CD8-positive, alpha-beta memory T cell (primary cell): ENCODE measurements at regions not wholly inside any gene's neighbourhood (a gene's known extent, or its start where the extent isn't known, plus 50 kb on each side); places are given as distances from the start of the nearest gene placed in this dataset.
"Not testable (repeated sequence)": the region's sequence is repeated elsewhere in the genome, so short reads cannot be mapped to it uniquely, and the experiment has no call there.

Source experiments
- CTCF ChIA-PET: fragments of 350-600 bp; sonication (Branson Sonifier 250); formaldehyde crosslinking; loops from one replicate; lab custom pipeline; 2021; ENCODE audit warnings: antibody characterized with exemption; lab: Charles Lee
- POLR2A ChIA-PET: fragments of 350-600 bp; sonication (Branson Sonifier 250); formaldehyde crosslinking; loops from one replicate; lab custom pipeline; 2021; ENCODE audit warnings: antibody characterized with exemption; lab: Charles Lee
- DNase-seq, 5 donors: peaks; one replicate each; pipeline versions ENCODE4 v3.0.0 to v3.0.0-alpha.2; 2020 to 2022; ENCODE audit warnings: mixed read lengths in 1 of 5
- H3K27ac ChIP-seq: one replicate; pipeline ENCODE4 v1.7.0; 2013; ENCODE audit warnings: low read depth, mild to moderate bottlenecking, low read length, moderate library complexity
- H3K27me3 ChIP-seq: 2 replicates; pipeline ENCODE4 v1.7.0; 2013; ENCODE audit warnings: low read length, mild to moderate bottlenecking; ENCODE audit not compliant: insufficient read depth, poor library complexity, severe bottlenecking
- H3K36me3 ChIP-seq: 2 replicates; pipeline ENCODE4 v1.7.0; 2013; ENCODE audit warnings: mild to moderate bottlenecking, low read length, moderate library complexity; ENCODE audit not compliant: insufficient read depth
- H3K4me1 ChIP-seq: 2 replicates; pipeline ENCODE4 v1.7.0; 2013; ENCODE audit warnings: mild to moderate bottlenecking, low read length, moderate library complexity; ENCODE audit not compliant: insufficient read depth
- H3K4me3 ChIP-seq: 2 replicates; pipeline ENCODE4 v1.7.0; 2013; ENCODE audit warnings: mild to moderate bottlenecking, low read length
- H3K9me3 ChIP-seq: 2 replicates; pipeline ENCODE4 v1.7.0; 2013; ENCODE audit warnings: mild to moderate bottlenecking, low read length
- H3K27ac Mint-ChIP-seq, 8 donors: one replicate each; pipeline ENCODE4 v1.8.0; 2020 to 2021; ENCODE audit warnings: mixed read lengths in 8 of 8, mild to moderate bottlenecking in 6 of 8, inconsistent platforms in 3 of 8, moderate library complexity in 3 of 8
- H3K27me3 Mint-ChIP-seq, 2 donors: one replicate each; pipeline ENCODE4 v1.8.0; 2020 to 2021; ENCODE audit warnings: mixed read lengths in 2 of 2, mild to moderate bottlenecking in 1 of 2, moderate library complexity in 1 of 2
- H3K36me3 Mint-ChIP-seq, 3 donors: one replicate each; pipeline ENCODE4 v1.8.0; 2020 to 2021; ENCODE audit warnings: mixed read lengths in 3 of 3, inconsistent platforms in 1 of 3, mild to moderate bottlenecking in 1 of 3
- H3K4me1 Mint-ChIP-seq, 3 donors: one replicate each; pipeline ENCODE4 v1.8.0; 2020 to 2021; ENCODE audit warnings: mixed read lengths in 3 of 3, inconsistent platforms in 1 of 3, mild to moderate bottlenecking in 1 of 3
- H3K4me3 Mint-ChIP-seq, 7 donors: one replicate each; pipeline ENCODE4 v1.8.0; 2020 to 2021; ENCODE audit warnings: mixed read lengths in 7 of 7, mild to moderate bottlenecking in 6 of 7, moderate library complexity in 4 of 7, inconsistent platforms in 2 of 7
- H3K9me3 Mint-ChIP-seq, 5 donors: one replicate each; pipeline ENCODE4 v1.8.0; 2020 to 2022; ENCODE audit warnings: mixed read lengths in 5 of 5, mild to moderate bottlenecking in 3 of 5, moderate library complexity in 2 of 5, inconsistent platforms in 1 of 5

DNA sequence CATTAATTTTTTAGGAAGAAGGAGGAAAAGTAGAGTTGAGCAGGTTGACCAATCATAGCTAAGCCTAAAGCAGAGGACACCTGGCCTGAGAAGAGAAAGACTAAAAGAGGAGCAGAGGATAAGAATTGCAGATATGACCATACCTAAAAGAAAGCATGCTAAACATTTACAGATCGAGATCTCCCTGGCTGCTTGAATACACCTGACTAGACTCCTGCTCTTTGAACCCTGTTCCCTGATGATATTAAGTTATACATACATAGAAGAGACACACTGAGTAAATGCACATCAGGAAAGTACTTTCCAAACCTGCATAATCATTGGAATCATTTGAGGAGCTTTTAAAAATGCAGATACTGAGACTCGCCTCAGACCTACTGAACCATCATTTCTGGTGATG lies 232.3 kb upstream of the ELL2 start:
- peaks cover 7 to 21% of the 10 kb centered on the region in 2 donors for H3K27me3 Mint-ChIP-seq
- Histone ChIP-seq H3K27me3 (no peaks in the 10 kb centered on the region), H3K36me3 (no peaks in the 10 kb centered on the region), H3K27ac (no peak overlapping the region), H3K4me3 (no peak overlapping the region), H3K4me1 (no peaks in the 10 kb centered on the region), H3K9me3 (no peaks in the 10 kb centered on the region)
- no peak overlapping the region for H3K4me3 Mint-ChIP-seq
- ChIA-PET POLR2A (no interaction called here), CTCF (no interaction called here)
- no peak overlapping the region for H3K27ac Mint-ChIP-seq
- no peaks in the 10 kb centered on the region for H3K36me3 Mint-ChIP-seq
- H3K9me3 Mint-ChIP-seq: no peaks in the 10 kb centered on the region
- no peak for DNase-seq
- H3K4me1 Mint-ChIP-seq: peaks cover 0 to 6% (median 2%) of the 10 kb centered on the region in 3 donors

DNA sequence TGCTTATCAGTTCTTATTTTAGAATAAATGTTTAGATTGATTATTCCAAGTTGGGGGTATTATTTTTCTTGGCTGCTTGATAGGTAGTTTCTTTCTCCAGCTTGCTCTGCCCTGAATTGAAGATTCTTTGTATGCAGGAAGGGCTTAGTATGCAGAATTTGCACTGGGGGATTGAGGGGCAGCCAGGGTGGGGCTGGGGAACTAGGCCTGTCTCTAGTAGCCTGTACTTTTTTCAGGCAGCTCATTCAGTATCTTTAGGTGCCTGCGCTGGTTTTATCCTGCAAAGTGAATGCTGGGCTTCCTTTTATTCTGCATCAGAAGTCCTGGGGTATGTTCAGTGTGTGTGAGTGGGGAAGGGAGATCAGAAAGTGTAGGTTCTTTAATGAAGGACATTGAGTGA lies 228.3 kb upstream of the ELL2 start:
- Mint-ChIP-seq H3K9me3 (peaks cover 0 to 15% (median 2%) of the 10 kb centered on the region in 5 donors), H3K36me3 (no peaks in the 10 kb centered on the region), H3K27ac (no peak overlapping the region), H3K4me1 (peaks cover 0 to 6% (median 2%) of the 10 kb centered on the region in 3 donors), H3K27me3 (peaks cover 8 to 17% of the 10 kb centered on the region in 2 donors), H3K4me3 (no peak overlapping the region)
- Histone ChIP-seq H3K4me3 (no peak overlapping the region), H3K4me1 (no peaks in the 10 kb centered on the region), H3K27me3 (no peaks in the 10 kb centered on the region), H3K36me3 (no peaks in the 10 kb centered on the region), H3K9me3 (no peaks in the 10 kb centered on the region), H3K27ac (no peak overlapping the region)
- POLR2A ChIA-PET: no interaction called here
- DNase-seq: no peak
- CTCF ChIA-PET: no interaction called here

DNA sequence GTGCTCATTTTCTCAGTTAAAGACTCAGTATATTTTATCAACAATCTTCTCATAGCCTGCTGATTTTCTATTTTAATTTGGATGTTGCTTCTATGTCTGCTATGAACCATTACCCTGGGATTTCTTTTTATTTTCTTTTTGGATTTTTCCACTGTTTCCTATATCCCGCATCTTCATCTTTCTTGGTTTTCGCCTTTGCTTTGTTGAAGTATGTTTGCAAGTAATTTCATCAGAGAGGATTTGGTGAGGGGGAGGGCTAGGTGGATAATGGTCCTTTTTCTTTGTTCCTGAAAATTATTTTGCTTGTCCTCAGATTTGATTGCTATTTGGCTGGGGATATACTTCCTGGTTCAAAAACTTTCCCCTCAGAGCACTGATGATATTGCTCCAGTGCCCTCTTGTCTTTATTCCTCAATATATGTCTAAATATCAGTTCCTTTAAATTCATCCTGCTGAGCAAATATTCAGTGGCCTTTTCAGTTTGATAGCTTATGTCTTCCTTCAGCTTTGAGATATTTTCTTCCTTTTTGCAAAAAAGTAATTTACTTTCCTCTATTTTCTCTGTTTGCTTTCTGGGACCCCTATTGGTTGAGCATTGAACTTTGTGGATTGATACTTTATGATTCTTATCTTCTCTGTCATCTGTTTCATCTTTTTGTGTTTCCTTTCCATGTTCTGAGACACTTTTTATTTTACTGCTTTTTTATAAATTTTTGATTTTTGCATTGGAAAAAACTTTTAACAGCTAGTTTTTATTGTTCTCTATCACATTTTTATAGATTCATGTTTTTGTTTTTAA lies 227.6 kb upstream of the ELL2 start:
- no peaks in the 10 kb centered on the region for H3K9me3 ChIP-seq
- H3K4me1 Mint-ChIP-seq: peaks cover 0 to 6% (median 2%) of the 10 kb centered on the region in 3 donors
- POLR2A ChIA-PET: no interaction called here
- CTCF ChIA-PET: no interaction called here
- no peaks in the 10 kb centered on the region for H3K4me1 ChIP-seq
- no peaks in the 10 kb centered on the region for H3K27me3 ChIP-seq
- no peaks in the 10 kb centered on the region for H3K36me3 ChIP-seq
- peaks cover 0 to 19% (median 2%) of the 10 kb centered on the region in 5 donors for H3K9me3 Mint-ChIP-seq
- no peaks in the 10 kb centered on the region for H3K36me3 Mint-ChIP-seq
- no peak overlapping the region for H3K4me3 ChIP-seq
- H3K27me3 Mint-ChIP-seq: peaks cover 11 to 13% of the 10 kb centered on the region in 2 donors
- no peak overlapping the region for H3K27ac Mint-ChIP-seq
- H3K27ac ChIP-seq: no peak overlapping the region
- no peak for DNase-seq
- H3K4me3 Mint-ChIP-seq: no peak overlapping the region

- H3K36me3 Mint-ChIP-seq: no peaks in the 10 kb centered on the region
Observed at GRCh38 chr5:96187309-96188027, 225.8 kb upstream of the ELL2 start.

DNA sequence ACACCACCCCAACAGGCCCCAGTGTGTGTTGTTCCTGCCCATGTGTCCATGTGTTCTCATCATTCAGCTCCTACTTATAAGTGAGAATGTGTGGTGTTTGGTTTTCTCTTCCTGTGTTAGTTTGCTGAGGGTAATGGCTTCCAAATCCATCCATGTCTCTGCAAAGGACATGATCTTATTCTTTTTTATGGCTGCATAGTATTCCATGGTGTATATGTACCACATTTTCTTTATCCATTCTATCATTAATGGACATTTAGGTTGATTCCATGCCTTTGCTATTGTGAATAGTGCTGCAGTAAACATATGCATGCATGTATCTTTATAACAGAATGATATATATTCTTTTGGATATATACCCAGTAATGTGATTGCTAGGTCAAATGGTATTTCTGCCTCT lies 222.9 kb upstream of the ELL2 start:
- H3K4me1 ChIP-seq, DNase-seq, CTCF ChIA-PET, POLR2A ChIA-PET, H3K4me3 Mint-ChIP-seq, H3K36me3 Mint-ChIP-seq, H3K27ac ChIP-seq, H3K36me3 ChIP-seq, H3K4me1 Mint-ChIP-seq, H3K27me3 Mint-ChIP-seq, H3K27me3 ChIP-seq, H3K4me3 ChIP-seq, H3K9me3 ChIP-seq, H3K27ac Mint-ChIP-seq: not testable (repeated sequence)
- H3K9me3 Mint-ChIP-seq: peaks cover 0 to 19% (median 2%) of the 10 kb centered on the region in 5 donors

More at GRCh38 chr5:96187309-96188027, 225.8 kb upstream of the ELL2 start:
- H3K27ac ChIP-seq: no peak overlapping the region
- peaks cover 0 to 19% (median 2%) of the 10 kb centered on the region in 5 donors for H3K9me3 Mint-ChIP-seq
- H3K27me3 ChIP-seq: no peaks in the 10 kb centered on the region
- H3K4me1 Mint-ChIP-seq: no peaks in the 10 kb centered on the region
- no peak overlapping the region for H3K4me3 ChIP-seq
- H3K36me3 ChIP-seq: no peaks in the 10 kb centered on the region
- no peak overlapping the region for H3K4me3 Mint-ChIP-seq
- no peak for DNase-seq
- peaks cover 7 to 13% of the 10 kb centered on the region in 2 donors for H3K27me3 Mint-ChIP-seq
- no peaks in the 10 kb centered on the region for H3K9me3 ChIP-seq
- no peak overlapping the region for H3K27ac Mint-ChIP-seq
- ChIA-PET CTCF (interaction anchor here (1.1 kb wide), 1 partner anchor 13 kb away, joined by 3 read pairs; no protein-coding TSS in a partner anchor), POLR2A (interaction anchor here (0.6 kb wide), 1 partner anchor 36 kb away, joined by 3 read pairs; no protein-coding TSS in a partner anchor)
- H3K4me1 ChIP-seq: no peaks in the 10 kb centered on the region

- no peaks in the 10 kb centered on the region for H3K9me3 ChIP-seq
- H3K27ac ChIP-seq: no peak overlapping the region
- H3K4me3 ChIP-seq: no peak overlapping the region
- H3K27me3 ChIP-seq: no peaks in the 10 kb centered on the region
- Mint-ChIP-seq H3K9me3 (peaks cover 0 to 13% (median 2%) of the 10 kb centered on the region in 5 donors), H3K4me1 (no peaks in the 10 kb centered on the region), H3K27ac (no peak overlapping the region), H3K4me3 (no peak overlapping the region), H3K27me3 (peaks cover 3% of the 10 kb centered on the region in 2 donors), H3K36me3 (peaks cover 0 to 2% (median 0%) of the 10 kb centered on the region in 3 donors)
- POLR2A ChIA-PET: no interaction called here
- DNase-seq: no peak
- CTCF ChIA-PET: no interaction called here
- H3K4me1 ChIP-seq: no peaks in the 10 kb centered on the region
- no peaks in the 10 kb centered on the region for H3K36me3 ChIP-seq
Observed at GRCh38 chr5:96180684-96181435, 219.2 kb upstream of the ELL2 start.

GRCh38 chr5:96177303-96177869 lies 215.7 kb upstream of the ELL2 start:
- H3K27me3 Mint-ChIP-seq: peaks cover 1 to 3% of the 10 kb centered on the region in 2 donors
- no peaks in the 10 kb centered on the region for H3K9me3 Mint-ChIP-seq
- H3K27ac ChIP-seq: no peak overlapping the region
- H3K27ac Mint-ChIP-seq: no peak overlapping the region
- ChIA-PET POLR2A (no interaction called here), CTCF (no interaction called here)
- H3K4me1 ChIP-seq: no peaks in the 10 kb centered on the region
- no peak overlapping the region for H3K4me3 Mint-ChIP-seq
- no peaks in the 10 kb centered on the region for H3K9me3 ChIP-seq
- peaks cover 0 to 2% (median 0%) of the 10 kb centered on the region in 3 donors for H3K36me3 Mint-ChIP-seq
- no peaks in the 10 kb centered on the region for H3K36me3 ChIP-seq
- no peaks in the 10 kb centered on the region for H3K27me3 ChIP-seq
- no peaks in the 10 kb centered on the region for H3K4me1 Mint-ChIP-seq
- H3K4me3 ChIP-seq: no peak overlapping the region
- no peak for DNase-seq
